Ascending aorta (tissue), 2 donors: ENCODE measurements at regions not wholly inside any gene's neighbourhood (a gene's known extent, or its start where the extent isn't known, plus 50 kb on each side); places are given as distances from the start of the nearest gene placed in this dataset.

Experiments
- DNase-seq, 2 donors: peaks; one replicate each; pipeline ENCODE4 v3.0.0-alpha.2; 2019; ENCODE audit warnings: low spot score in 2 of 2
- H3K27ac ChIP-seq, 2 donors: fragments of 200-600 bp; sonication (generic); one replicate each; pipeline ENCODE4 v1.5.1; 2016 to 2017; ENCODE audit warnings: mild to moderate bottlenecking in 1 of 2
- H3K27me3 ChIP-seq: fragments of 200-600 bp; sonication (generic); one replicate; pipeline ENCODE4 v1.5.1; 2017
- H3K36me3 ChIP-seq, 2 donors: fragments of 200-600 bp; sonication (generic); one replicate each; pipeline ENCODE4 v1.5.1; 2016
- H3K4me1 ChIP-seq, 2 donors: fragments of 200-600 bp; sonication (generic); one replicate each; pipeline ENCODE4 v1.5.1; 2016 to 2017; ENCODE audit warnings: mild to moderate bottlenecking in 1 of 2
- H3K4me3 ChIP-seq, 2 donors: fragments of 200-600 bp; sonication (generic); one replicate each; pipeline ENCODE4 v1.5.1; 2016 to 2017; ENCODE audit warnings: mild to moderate bottlenecking in 1 of 2
- H3K9me3 ChIP-seq, 2 donors: fragments of 200-600 bp; sonication (generic); one replicate each; pipeline ENCODE4 v1.5.1; 2016
- intact Hi-C: fragments of 100-400 bp; cut with DNase I; formaldehyde crosslinking; loops from one replicate; pipeline ENCODE4 v1.15.1; 2023
- TF ChIP-seq, protein P1 (sequence below), 3 experiments: fragments of 200-600 bp in 2 of 3; fragments of 450-650 bp in 1 of 3; sonication (generic) in 2 of 3; IDR thresholded peaks; one replicate each; pipeline ENCODE4 v1.5.1; 2016 to 2019; ENCODE audit warnings: antibody characterized with exemption in 3 of 3, mild to moderate bottlenecking in 1 of 3, moderate library complexity in 1 of 3

DNA sequence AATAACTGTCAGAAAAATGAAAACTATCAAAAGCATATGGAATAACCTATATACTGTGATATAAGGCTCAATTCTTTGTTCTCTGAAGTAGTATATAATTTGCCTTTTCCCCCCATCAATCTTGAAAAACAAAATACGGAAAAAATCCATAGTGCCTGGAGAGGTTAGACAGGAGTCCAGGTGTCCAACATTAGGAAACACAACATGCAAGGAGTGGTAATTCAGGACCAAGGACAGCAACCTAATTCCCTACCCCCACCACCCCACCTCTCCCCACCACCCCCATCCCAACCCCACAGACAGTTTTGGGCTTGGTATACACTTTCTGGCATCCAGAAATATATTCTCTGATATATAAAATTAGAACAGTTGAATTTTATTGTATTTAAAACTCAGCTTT lies 55.1 kb upstream of the SLC25A26 start:
- TF ChIP-seq, protein P1, sequence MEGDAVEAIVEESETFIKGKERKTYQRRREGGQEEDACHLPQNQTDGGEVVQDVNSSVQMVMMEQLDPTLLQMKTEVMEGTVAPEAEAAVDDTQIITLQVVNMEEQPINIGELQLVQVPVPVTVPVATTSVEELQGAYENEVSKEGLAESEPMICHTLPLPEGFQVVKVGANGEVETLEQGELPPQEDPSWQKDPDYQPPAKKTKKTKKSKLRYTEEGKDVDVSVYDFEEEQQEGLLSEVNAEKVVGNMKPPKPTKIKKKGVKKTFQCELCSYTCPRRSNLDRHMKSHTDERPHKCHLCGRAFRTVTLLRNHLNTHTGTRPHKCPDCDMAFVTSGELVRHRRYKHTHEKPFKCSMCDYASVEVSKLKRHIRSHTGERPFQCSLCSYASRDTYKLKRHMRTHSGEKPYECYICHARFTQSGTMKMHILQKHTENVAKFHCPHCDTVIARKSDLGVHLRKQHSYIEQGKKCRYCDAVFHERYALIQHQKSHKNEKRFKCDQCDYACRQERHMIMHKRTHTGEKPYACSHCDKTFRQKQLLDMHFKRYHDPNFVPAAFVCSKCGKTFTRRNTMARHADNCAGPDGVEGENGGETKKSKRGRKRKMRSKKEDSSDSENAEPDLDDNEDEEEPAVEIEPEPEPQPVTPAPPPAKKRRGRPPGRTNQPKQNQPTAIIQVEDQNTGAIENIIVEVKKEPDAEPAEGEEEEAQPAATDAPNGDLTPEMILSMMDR (IDR thresholded peaks at IDR 0.05): no peak
- no peak for DNase-seq
- H3K27me3 ChIP-seq: no peaks in the 10 kb centered on the region
- H3K9me3 ChIP-seq: no peaks in the 10 kb centered on the region
- no peaks in the 10 kb centered on the region for H3K36me3 ChIP-seq
- intact Hi-C loops: no loop called here
- H3K4me3 ChIP-seq: no peak overlapping the region
- H3K27ac ChIP-seq: no peak overlapping the region
- no peaks in the 10 kb centered on the region for H3K4me1 ChIP-seq

DNA sequence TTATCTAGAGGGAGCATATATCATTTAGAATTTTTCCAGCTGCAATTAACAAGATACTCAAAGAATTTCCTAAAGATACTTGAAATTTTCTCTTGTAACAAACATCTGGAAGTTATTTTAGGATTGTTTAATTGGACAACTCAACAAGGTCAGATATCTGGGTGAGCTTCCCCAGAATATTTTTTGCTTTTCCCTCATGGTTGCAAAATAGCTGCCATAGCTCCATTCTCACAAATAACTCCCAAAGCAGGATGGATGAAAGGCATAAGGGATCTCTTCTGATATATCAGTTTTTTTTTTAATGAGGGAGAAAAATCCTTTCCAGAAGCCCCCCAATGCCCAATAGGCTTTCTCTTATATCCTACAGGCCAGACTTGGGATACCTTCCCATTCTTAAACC lies 56.6 kb upstream of the SLC25A26 start:
- H3K9me3 ChIP-seq: no peaks in the 10 kb centered on the region
- H3K4me3 ChIP-seq: no peak overlapping the region
- H3K36me3 ChIP-seq: no peaks in the 10 kb centered on the region
- no peak overlapping the region for H3K27ac ChIP-seq
- H3K4me1 ChIP-seq: no peaks in the 10 kb centered on the region
- TF ChIP-seq, protein P1 (IDR thresholded peaks at IDR 0.05): no peak
- intact Hi-C loops: no loop called here
- no peak for DNase-seq
- H3K27me3 ChIP-seq: no peaks in the 10 kb centered on the region

DNA sequence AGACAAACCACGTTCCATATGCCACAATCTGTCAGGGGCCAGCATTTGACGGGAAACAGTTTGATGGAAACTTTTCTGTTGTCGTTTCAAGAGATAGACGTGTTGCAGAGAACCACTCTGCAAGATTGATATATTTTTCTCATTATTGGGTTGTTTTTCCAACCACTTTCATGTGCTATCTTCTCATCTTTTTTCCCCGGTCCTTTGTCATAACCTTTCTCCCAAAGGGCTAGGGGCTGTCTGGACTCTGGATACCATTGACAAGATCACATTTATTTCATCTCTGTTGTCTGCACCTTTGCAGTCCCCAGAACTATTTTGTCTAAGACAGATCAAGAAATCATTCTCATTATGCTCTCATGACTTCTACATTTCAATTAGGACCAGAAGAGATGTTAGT lies 57.6 kb upstream of the SLC25A26 start:
- no peaks in the 10 kb centered on the region for H3K4me1 ChIP-seq
- no peaks in the 10 kb centered on the region for H3K36me3 ChIP-seq
- H3K27me3 ChIP-seq: no peaks in the 10 kb centered on the region
- no peak for DNase-seq
- no peak overlapping the region for H3K27ac ChIP-seq
- TF ChIP-seq, protein P1 (IDR thresholded peaks at IDR 0.05): no peak
- intact Hi-C loops: no loop called here
- no peaks in the 10 kb centered on the region for H3K9me3 ChIP-seq
- H3K4me3 ChIP-seq: no peak overlapping the region

DNA sequence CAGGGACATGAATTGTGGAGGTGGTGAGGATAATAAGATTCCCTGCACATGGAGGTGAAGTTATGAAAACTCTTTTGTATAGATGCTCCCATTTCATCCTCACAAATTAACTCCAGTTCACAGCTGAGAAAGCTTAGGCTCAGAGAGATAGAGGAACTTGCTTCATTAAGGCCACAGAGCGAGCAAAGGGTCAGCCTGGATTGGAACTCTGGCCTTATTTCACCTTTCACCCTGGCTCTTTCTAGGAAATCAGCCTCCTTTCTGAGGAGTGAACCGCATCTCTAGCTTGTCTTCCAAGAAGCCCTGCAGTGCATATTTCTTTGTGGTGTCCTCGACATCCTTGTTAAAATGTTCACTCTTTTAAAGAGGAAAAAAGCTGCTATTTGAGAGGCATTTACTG lies 58.0 kb upstream of the SLC25A26 start:
- intact Hi-C loops: no loop called here
- Histone ChIP-seq H3K4me3 (no peak overlapping the region), H3K27ac (no peak overlapping the region), H3K27me3 (no peaks in the 10 kb centered on the region), H3K9me3 (no peaks in the 10 kb centered on the region), H3K4me1 (no peaks in the 10 kb centered on the region), H3K36me3 (no peaks in the 10 kb centered on the region)
- no peak for DNase-seq
- TF ChIP-seq, protein P1 (IDR thresholded peaks at IDR 0.05): no peak

DNA sequence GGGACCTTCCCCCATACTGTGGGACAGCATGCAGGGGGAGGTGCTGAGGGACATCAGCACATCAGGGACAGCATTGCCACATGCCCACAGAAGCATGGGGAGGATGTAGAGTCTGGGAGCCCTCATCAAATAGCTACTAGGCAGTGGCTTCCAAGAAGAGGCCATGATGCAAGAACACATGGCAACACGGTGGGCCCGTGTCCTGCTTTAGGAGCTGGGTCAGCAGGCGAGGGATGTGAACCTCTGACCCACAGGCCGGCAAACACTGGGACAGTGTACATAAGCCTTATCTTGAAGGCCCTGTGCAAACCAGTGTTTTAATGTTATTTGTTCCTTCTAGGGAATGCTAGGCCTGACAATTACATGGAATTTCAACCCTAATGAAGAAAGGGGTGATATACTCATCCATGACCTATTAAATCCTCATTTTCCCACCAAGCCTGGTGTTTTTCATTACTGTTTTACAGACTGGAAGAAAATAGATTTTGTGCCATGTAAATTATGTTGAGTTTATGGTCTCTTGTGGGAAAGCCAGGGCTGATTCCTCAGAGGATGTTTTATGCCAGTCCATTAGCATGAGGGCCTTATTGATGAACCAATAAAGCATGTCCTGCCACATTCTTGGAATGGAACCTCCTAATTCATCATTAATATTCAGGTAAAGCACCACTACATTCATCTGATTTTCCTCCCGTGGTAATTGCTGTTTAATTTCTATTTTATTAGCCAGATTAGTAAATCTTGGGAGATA lies 61.7 kb upstream of the SLC25A26 start:
- TF ChIP-seq, protein P1 (IDR thresholded peaks at IDR 0.05): no peak
- Histone ChIP-seq H3K4me1 (peaks cover 0 to 10% of the 10 kb centered on the region in 2 donors), H3K9me3 (no peaks in the 10 kb centered on the region), H3K36me3 (no peaks in the 10 kb centered on the region), H3K27ac (no peak overlapping the region), H3K27me3 (no peaks in the 10 kb centered on the region), H3K4me3 (no peak overlapping the region)
- intact Hi-C loops: no loop called here
- DNase-seq: no peak
